HG03135 (cell line): ENCODE measurements at regions not wholly inside any gene's neighbourhood (a gene's known extent, or its start where the extent isn't known, plus 50 kb on each side); places are given as distances from the start of the nearest gene placed in this dataset.

Experiments used
- ATAC-seq: cut with Tn5 transposase; IDR thresholded peaks from one replicate; pipeline ENCODE4 v1.9.1; 2021; ENCODE audit warnings: mild to moderate bottlenecking, moderate library complexity; ENCODE audit not compliant: unreplicated experiment

GRCh38 chr5:123244458-123244857 lies 155.4 kb downstream of the PRDM6 start:
- ATAC-seq = no peak
